ENCODE measurements at regions not wholly inside any gene's neighbourhood (a gene's known extent, or its start where the extent isn't known, plus 50 kb on each side); places are given as distances from the start of the nearest gene placed in this dataset.
"Not testable (repeated sequence)": the region's sequence is repeated elsewhere in the genome, so short reads cannot be mapped to it uniquely, and the experiment has no call there.

DNA sequence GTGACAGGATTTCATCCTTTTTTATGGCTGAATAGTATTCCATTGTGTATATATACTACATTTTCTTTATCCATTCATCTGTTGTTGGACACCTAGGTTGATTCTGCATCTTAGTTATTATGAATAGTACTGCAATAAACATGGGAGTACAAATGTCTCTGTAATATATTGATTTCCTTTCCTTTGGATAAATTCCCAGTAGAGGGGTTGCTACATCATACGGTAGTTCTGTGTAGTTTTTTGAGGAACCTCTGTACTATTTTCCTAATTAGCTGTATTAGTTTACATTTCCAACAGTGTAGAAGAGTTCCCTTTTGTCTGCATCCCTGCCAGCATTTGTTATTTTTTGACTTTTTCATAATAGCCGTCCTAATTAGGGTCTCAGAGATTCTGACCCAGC lies 201.3 kb downstream of the GIPC2 start:
- DNase-seq (ENCODE audit: low read depth, low spot score) = no peak

DNA sequence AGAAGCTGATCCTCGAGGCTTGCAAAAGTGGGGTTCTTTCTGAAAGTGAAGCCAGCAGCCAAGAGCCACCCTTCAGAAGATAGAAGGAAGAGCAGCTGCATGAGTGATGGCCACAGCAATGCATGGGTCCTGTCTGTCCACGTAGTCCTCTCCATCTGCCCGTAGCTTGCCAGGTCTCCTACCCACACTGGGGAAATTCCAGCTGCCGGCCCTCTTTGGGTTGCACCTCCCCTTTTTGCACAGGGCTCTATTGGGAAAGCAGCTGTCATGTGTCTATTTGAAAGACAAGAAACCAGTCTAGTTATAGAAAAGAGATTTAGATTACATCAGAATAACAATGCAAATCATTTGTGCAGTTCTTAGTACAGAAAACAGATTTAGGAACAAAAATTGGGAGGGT lies 204.4 kb downstream of the GIPC2 start:
- DNase-seq (ENCODE audit: low read depth, low spot score) = no peak

GRCh38 chr1:78254517-78254916 lies 208.8 kb downstream of the GIPC2 start:
- DNase-seq (ENCODE audit: low read depth, low spot score) = no peak

- no peak for DNase-seq (ENCODE audit: low read depth, low spot score)
Observed at GRCh38 chr1:78255383-78255782, 209.6 kb downstream of the GIPC2 start.

DNA sequence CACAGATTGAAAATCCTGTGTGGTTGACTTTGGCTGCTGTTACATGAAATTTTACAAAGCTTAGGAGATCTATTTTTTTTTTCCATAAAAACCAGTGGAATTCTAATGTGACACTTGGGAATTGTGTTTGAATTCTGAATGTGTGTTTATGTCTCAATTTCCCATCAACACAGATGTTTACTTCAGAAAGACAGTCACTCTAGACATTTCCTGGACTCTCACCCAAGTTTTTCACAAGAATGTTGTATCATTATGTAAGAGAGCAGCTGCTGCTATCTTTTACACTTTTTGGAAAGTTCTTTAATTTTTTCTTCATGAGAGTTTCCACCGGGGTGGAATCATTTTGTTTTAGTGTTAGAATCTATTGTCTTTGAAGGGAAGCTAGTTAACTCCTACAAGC lies 210.1 kb downstream of the GIPC2 start:
- DNase-seq (ENCODE audit: low read depth, low spot score) = no peak

DNA sequence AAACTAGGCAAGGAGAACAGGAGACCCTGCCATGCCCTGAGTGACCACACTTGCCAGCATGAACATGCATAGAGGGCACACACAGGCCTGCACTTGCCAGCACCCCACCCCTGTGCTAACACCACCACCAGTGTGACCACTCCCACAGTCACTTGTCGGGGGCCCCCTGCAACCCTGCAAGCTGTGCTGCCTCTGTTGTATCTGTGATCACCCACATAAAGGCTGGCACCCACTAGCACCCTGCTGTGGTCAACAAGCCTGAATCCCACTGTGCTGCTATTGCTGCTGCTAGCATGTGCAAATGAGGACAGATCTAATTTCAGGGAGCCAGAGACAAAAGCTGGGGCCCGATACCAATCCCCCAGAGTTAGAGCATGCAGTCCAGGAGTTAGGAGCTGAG lies 217.7 kb downstream of the GIPC2 start:
- DNase-seq (ENCODE audit: low read depth, low spot score) = no peak

DNA sequence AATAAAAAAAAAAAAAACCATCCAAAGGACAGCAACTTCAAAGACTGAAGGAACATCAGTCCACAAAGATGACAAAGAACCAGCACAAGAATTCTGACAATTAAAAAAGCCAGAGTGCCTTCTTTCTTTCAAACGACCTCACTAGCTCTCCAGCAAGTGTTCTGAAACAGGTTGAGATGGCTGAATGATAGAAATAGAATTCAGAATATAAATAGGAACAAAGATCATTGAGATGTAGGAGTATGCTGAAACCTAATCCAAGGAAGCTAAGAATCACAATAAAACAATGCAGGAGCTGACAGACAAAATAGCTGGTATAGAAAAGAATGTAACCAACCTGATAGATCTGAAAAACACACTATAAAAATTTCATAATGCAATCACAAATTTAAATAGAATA lies 218.2 kb downstream of the GIPC2 start:
- no peak for DNase-seq (ENCODE audit: low read depth, low spot score)

DNA sequence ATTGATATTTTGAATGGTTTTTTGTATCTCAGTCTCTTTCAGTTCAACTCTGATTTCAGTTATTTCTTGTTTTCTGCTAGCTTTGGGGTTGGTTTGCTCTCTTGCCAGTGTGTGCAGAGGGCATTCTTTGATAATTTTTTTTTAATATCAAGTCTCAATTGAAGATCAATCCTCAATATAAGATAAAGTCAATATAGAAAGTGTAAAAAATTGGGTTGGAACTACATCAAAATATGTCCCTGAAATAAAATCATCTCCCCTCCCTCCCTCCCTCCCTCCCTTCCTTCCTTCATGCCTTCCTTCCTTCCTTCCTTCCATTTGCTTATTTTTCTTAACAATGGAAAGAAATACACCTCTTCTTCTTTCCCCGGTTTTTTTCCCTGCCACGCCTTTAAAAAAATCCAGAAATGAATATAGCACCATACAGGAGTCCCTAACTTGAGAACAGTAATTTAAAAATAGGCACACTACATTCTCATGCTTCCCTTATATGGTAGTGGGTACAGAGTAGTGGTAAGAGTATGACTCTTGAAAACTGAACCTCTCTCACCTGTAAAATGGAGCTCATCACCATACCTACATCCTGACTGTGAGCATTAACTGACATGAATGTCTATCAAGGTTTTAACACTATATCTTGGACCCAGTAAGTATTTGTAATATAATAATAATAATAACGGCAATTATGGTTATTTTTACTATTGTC lies 221.9 kb downstream of the GIPC2 start:
- no peak for DNase-seq (ENCODE audit: low read depth, low spot score)

- no peak for DNase-seq (ENCODE audit: low read depth, low spot score)
Observed at GRCh38 chr1:78269591-78269990, 221.2 kb upstream of the PTGFR start.

- not testable (repeated sequence) for DNase-seq (ENCODE audit: low read depth, low spot score)
Observed at GRCh38 chr1:78271423-78271822, 219.4 kb upstream of the PTGFR start.

- DNase-seq (ENCODE audit: low read depth, low spot score) = no peak
Observed at GRCh38 chr1:78274814-78275213, 216.0 kb upstream of the PTGFR start.

GRCh38 chr1:78275456-78275855 lies 215.3 kb upstream of the PTGFR start:
- peak; percentile 8 for DNase-seq (ENCODE audit: low read depth, low spot score)

- DNase-seq (ENCODE audit: low read depth, low spot score) = no peak
Observed at GRCh38 chr1:78275906-78276685, 214.7 kb upstream of the PTGFR start.

DNA sequence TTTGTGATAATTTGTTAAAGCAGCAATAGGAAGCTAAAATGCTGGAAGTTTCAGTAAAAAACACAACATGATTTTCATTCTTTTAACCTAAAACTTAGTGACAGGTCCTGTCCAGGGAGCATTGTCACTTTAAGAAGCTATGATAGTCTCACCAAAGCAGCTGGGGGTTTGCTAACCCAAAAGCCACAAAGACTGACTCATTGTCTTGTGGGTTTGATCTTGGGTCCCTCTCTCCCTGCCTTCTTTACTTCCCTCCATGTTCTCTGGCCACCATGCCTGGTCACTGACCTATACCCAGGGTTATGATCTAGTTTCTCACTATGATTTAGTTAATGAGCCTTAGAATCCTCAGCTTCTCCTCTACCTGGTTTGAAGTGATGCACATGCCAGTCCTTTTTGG lies 213.5 kb upstream of the PTGFR start:
- no peak for DNase-seq (ENCODE audit: low read depth, low spot score)

- no peak for DNase-seq (ENCODE audit: low read depth, low spot score)
Observed at GRCh38 chr1:78279051-78279450, 211.7 kb upstream of the PTGFR start.

DNA sequence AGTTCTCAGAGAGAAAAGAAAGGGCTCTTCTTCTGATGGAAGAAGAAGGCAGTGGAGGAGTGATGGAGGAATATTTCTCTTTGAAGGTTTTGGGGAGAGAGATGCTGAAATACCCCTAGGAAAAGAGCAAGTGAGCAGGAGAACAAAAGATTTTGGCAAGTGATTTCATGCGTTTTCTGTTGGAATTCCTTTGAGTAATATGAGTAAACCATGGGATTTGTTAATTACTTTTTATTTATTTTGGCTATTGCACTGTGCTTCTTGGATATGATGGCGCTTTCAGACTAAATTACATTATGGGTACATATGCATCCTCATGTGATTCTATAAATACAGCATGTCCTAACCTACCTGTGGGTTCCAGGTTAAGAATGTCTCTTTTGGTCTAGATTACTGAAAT lies 210.1 kb upstream of the PTGFR start:
- no peak for DNase-seq (ENCODE audit: low read depth, low spot score)

- no peak for DNase-seq (ENCODE audit: low read depth, low spot score)
Observed at GRCh38 chr1:78281580-78281979, 209.2 kb upstream of the PTGFR start.

DNA sequence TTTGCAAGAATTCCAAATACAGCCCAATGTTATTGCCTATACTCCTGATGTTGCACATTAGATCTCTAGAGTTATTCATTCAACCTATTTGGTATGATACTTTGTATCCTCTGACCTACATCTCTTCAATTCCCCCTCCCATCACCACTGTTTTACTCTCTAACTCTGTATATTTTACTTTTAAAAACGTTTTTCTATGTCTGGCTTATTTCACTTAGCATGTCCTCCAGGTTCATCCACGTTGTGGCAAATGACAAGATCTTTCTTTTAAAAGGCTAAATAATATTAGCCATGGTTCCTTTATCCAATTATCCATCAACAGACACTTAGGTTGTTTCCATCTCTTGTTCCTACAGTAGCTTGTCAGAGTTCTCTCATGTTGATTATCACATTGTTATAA lies 207.1 kb upstream of the PTGFR start:
- DNase-seq (ENCODE audit: low read depth, low spot score) = no peak

- DNase-seq (ENCODE audit: low read depth, low spot score) = no peak
Observed at GRCh38 chr1:78284354-78284753, 206.4 kb upstream of the PTGFR start.

GRCh38 chr1:78286686-78287085 lies 204.1 kb upstream of the PTGFR start:
- DNase-seq (ENCODE audit: low read depth, low spot score) = peak; percentile 76

- DNase-seq (ENCODE audit: low read depth, low spot score) = no peak
Observed at GRCh38 chr1:78289603-78290002, 201.2 kb upstream of the PTGFR start.

DNA sequence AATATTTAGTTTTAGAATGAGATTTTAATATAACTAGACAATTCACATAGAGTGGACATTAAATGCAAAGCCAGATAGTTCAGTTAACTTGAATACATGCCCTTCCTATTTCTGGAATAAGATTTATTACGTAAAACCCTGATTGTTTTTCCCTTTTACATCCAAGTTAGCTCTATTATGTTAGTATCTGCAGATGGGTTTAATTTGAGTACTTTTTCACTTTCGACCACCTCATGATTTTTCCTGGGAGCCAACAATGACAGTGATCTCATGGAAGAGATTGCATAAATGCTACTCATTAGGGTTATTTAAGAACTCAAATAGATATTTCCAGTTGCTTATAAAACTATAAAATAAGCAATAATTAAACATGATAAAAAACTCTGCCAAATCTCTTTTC lies 199.4 kb upstream of the PTGFR start:
- no peak for DNase-seq (ENCODE audit: low read depth, low spot score)

GRCh38 chr1:78291872-78292271 lies 198.9 kb upstream of the PTGFR start:
- no peak for DNase-seq (ENCODE audit: low read depth, low spot score)
